CD4-positive, alpha-beta T cell (primary cell): ENCODE measurements at regions not wholly inside any gene's neighbourhood (a gene's known extent, or its start where the extent isn't known, plus 50 kb on each side); places are given as distances from the start of the nearest gene placed in this dataset.

Experiments used
- ATAC-seq: fragments of 200-7000 bp; cut with Tn5 transposase; one replicate; pipeline ENCODE4 v1.10.0; 2022; ENCODE audit warnings: mild to moderate bottlenecking; ENCODE audit not compliant: poor library complexity
- CTCF ChIA-PET: fragments of 350-600 bp; sonication (Branson Sonifier 250); formaldehyde crosslinking; loops from one replicate; lab custom pipeline; 2021; ENCODE audit warnings: antibody characterized with exemption, inconsistent platforms; lab: Charles Lee
- POLR2A ChIA-PET: fragments of 350-600 bp; sonication (Branson Sonifier 250); formaldehyde crosslinking; loops from one replicate; lab custom pipeline; 2021; ENCODE audit warnings: antibody characterized with exemption, inconsistent platforms; lab: Charles Lee
- DNase-seq, 14 experiments: peaks; one replicate each; pipeline ENCODE4 v3.0.0-alpha.2; 2013 to 2020; ENCODE audit warnings: mixed read lengths in 2 of 14
- H3K27ac ChIP-seq, 2 donors: one replicate each; pipeline versions ENCODE4 v1.5.1 to v1.7.0; 2013; ENCODE audit warnings: low read length in 2 of 2, low read depth in 1 of 2, mild to moderate bottlenecking in 1 of 2
- H3K27me3 ChIP-seq, 2 experiments: 1 replicate in 1 of 2; 2 replicates in 1 of 2; pipeline versions ENCODE4 v1.6.1 to v1.7.0; 2013; ENCODE audit warnings: low read length in 2 of 2, control low read depth in 1 of 2, mild to moderate bottlenecking in 1 of 2, moderate library complexity in 1 of 2; ENCODE audit not compliant: insufficient read depth in 2 of 2, control insufficient read depth in 1 of 2
- H3K36me3 ChIP-seq: one replicate; pipeline ENCODE4 v1.6.1; 2013; ENCODE audit warnings: low read length, control low read depth; ENCODE audit not compliant: insufficient read depth
- H3K4me1 ChIP-seq: one replicate; pipeline ENCODE4 v1.6.1; 2013; ENCODE audit warnings: low read length, control low read depth; ENCODE audit not compliant: insufficient read depth
- H3K4me3 ChIP-seq: one replicate; pipeline ENCODE4 v1.5.1; 2013; ENCODE audit warnings: mild to moderate bottlenecking, low read length, moderate library complexity
- H3K9me3 ChIP-seq, 2 experiments: 1 replicate in 1 of 2; 2 replicates in 1 of 2; pipeline versions ENCODE4 v1.6.1 to v1.7.0; 2013; ENCODE audit warnings: low read length in 2 of 2, mild to moderate bottlenecking in 2 of 2, control low read depth in 1 of 2, moderate library complexity in 1 of 2; ENCODE audit not compliant: control insufficient read depth in 1 of 2, insufficient read depth in 1 of 2
- H3K27ac Mint-ChIP-seq: one replicate; pipeline ENCODE4 v1.8.0; 2020; ENCODE audit warnings: mixed read lengths
- H3K27me3 Mint-ChIP-seq: one replicate; pipeline ENCODE4 v1.8.0; 2021; ENCODE audit warnings: mixed read lengths
- H3K36me3 Mint-ChIP-seq: one replicate; pipeline ENCODE4 v1.8.0; 2021; ENCODE audit warnings: low read depth, mixed read lengths
- H3K4me1 Mint-ChIP-seq: one replicate; pipeline ENCODE4 v1.8.0; 2021; ENCODE audit warnings: low read depth, mixed read lengths
- H3K4me3 Mint-ChIP-seq: one replicate; pipeline ENCODE4 v1.8.0; 2020; ENCODE audit warnings: mild to moderate bottlenecking, mixed read lengths
- H3K9me3 Mint-ChIP-seq: one replicate; pipeline ENCODE4 v1.8.0; 2020; ENCODE audit warnings: mixed read lengths
- intact Hi-C, 2 experiments: fragments of 100-400 bp; cut with DNase I in 1 of 2; cut with micrococcal nuclease in 1 of 2; formaldehyde crosslinking; loops; one replicate each; pipeline versions ENCODE4 v1.15.1 to v1.9.0; 2023 to 2025; cut with DNase I, micrococcal nuclease
- TF ChIP-seq, protein P1 (sequence below): fragments of 200-600 bp; IDR thresholded peaks from one replicate; pipeline ENCODE4 v1.8.0; 2022; ENCODE audit warnings: antibody characterized with exemption, mild to moderate bottlenecking

DNA sequence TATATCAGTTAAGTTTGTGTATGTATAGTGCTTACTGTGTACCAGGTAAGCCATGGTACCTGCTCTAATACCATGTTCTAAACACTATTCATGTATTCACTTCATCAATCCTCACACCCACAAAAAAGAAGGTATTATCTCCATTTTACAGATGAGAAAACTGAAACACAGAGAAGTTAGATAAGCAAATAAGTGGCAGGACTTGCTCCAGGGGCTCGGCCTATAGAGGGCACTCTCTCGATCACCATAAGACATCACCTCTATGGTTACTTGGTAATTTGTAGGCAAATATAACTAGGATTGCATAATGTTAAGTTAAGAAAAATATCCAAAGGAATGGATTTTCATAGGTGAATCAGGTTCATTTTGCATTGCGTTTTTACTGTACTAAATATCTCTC is 118.1 kb upstream of the FN1 start:
- no peaks in the 10 kb centered on the region for H3K4me1 ChIP-seq
- Mint-ChIP-seq H3K9me3 (no peaks in the 10 kb centered on the region), H3K4me1 (no peaks in the 10 kb centered on the region), H3K27ac (no peak overlapping the region), H3K27me3 (no peaks in the 10 kb centered on the region), H3K36me3 (no peaks in the 10 kb centered on the region), H3K4me3 (no peak overlapping the region)
- no peaks in the 10 kb centered on the region for H3K9me3 ChIP-seq
- H3K27me3 ChIP-seq = no peaks in the 10 kb centered on the region
- TF ChIP-seq, protein P1, sequence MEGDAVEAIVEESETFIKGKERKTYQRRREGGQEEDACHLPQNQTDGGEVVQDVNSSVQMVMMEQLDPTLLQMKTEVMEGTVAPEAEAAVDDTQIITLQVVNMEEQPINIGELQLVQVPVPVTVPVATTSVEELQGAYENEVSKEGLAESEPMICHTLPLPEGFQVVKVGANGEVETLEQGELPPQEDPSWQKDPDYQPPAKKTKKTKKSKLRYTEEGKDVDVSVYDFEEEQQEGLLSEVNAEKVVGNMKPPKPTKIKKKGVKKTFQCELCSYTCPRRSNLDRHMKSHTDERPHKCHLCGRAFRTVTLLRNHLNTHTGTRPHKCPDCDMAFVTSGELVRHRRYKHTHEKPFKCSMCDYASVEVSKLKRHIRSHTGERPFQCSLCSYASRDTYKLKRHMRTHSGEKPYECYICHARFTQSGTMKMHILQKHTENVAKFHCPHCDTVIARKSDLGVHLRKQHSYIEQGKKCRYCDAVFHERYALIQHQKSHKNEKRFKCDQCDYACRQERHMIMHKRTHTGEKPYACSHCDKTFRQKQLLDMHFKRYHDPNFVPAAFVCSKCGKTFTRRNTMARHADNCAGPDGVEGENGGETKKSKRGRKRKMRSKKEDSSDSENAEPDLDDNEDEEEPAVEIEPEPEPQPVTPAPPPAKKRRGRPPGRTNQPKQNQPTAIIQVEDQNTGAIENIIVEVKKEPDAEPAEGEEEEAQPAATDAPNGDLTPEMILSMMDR = no peak
- no peak overlapping the region for H3K27ac ChIP-seq
- no peak for ATAC-seq
- H3K36me3 ChIP-seq = no peaks in the 10 kb centered on the region
- intact Hi-C loops = no loop called here
- ChIA-PET CTCF (no interaction called here), POLR2A (no interaction called here)
- no peak for DNase-seq
- H3K4me3 ChIP-seq = no peak overlapping the region

DNA sequence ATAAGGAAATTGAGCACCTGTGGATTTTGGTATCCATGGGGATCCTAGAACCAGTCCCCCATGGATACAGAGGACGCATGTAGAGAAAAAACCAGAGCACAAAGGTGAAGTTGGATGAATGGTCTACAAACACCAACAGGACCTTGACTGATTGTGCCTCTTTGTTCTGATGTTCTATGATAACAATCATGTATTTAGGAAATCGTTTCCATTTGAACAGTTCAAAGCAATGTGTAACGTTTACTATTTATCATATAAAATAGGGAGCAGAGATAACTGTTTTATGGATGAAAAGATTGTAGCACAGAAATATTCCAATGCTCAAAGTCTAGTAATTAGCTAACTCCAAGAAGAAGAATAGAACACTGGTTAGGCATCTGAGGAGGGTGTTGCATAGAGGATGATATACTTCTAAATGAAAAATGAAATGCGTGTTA is 116.3 kb upstream of the FN1 start:
- no peak overlapping the region for H3K4me3 Mint-ChIP-seq
- no peaks in the 10 kb centered on the region for H3K36me3 Mint-ChIP-seq
- TF ChIP-seq, protein P1 = no peak
- no peak overlapping the region for H3K27ac Mint-ChIP-seq
- no peaks in the 10 kb centered on the region for H3K4me1 ChIP-seq
- POLR2A ChIA-PET = no interaction called here
- no peaks in the 10 kb centered on the region for H3K9me3 Mint-ChIP-seq
- intact Hi-C loops = no loop called here
- no peaks in the 10 kb centered on the region for H3K27me3 Mint-ChIP-seq
- CTCF ChIA-PET = no interaction called here
- no peaks in the 10 kb centered on the region for H3K4me1 Mint-ChIP-seq
- H3K9me3 ChIP-seq = no peaks in the 10 kb centered on the region
- H3K27ac ChIP-seq = no peak overlapping the region
- DNase-seq = no peak
- H3K4me3 ChIP-seq = no peak overlapping the region
- no peaks in the 10 kb centered on the region for H3K27me3 ChIP-seq
- no peaks in the 10 kb centered on the region for H3K36me3 ChIP-seq
- no peak for ATAC-seq

DNA sequence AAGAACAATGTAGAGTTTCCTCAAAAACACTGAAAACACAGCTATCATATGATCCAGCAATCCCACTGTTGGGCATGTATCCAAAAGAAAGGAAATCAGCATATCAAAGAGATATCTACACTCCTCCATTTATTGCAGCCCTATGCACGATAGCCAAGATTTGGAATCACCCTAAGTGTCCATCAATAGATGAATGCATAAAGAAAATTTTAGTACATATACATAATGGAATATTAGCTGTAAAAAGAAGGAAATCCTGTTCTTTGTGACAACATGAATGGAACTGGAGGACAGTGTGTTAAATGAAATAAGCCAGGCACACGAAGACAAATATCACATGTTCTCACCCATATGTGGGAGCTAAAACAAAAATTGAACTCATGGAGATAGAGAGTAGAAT is 114.5 kb upstream of the FN1 start:
- Histone ChIP-seq H3K9me3 (peaks cover 0 to under 1% of the 10 kb centered on the region in 2 experiments), H3K27ac (no peak overlapping the region), H3K4me3 (no peak overlapping the region), H3K4me1 (no peaks in the 10 kb centered on the region), H3K27me3 (no peaks in the 10 kb centered on the region), H3K36me3 (no peaks in the 10 kb centered on the region)
- Mint-ChIP-seq H3K4me1 (no peaks in the 10 kb centered on the region), H3K27me3 (no peaks in the 10 kb centered on the region), H3K36me3 (no peaks in the 10 kb centered on the region), H3K9me3 (no peaks in the 10 kb centered on the region), H3K27ac (no peak overlapping the region), H3K4me3 (no peak overlapping the region)
- intact Hi-C loops = no loop called here
- TF ChIP-seq, protein P1 = no peak
- ChIA-PET POLR2A (no interaction called here), CTCF (no interaction called here)
- ATAC-seq (no peak), DNase-seq (no peak)
